PFSK-1 (cell line): ENCODE measurements at regions not wholly inside any gene's neighbourhood (a gene's known extent, or its start where the extent isn't known, plus 50 kb on each side); places are given as distances from the start of the nearest gene placed in this dataset.

Source experiments
- FOXP2 ChIP-seq: optimal IDR thresholded peaks from 2 replicates; pipeline ENCODE3; 2011; ENCODE audit warnings: borderline replicate concordance, control low read depth, inconsistent platforms; ENCODE audit not compliant: insufficient read depth; ENCODE audit errors: extremely low read length, extremely low read depth
- POLR2AphosphoS5 ChIP-seq: IDR thresholded peaks from 2 replicates; pipeline ENCODE4 v1.6.1; 2012; ENCODE audit warnings: low read depth, mild to moderate bottlenecking, control low read depth, low read length, moderate library complexity
- SIN3A ChIP-seq: IDR thresholded peaks from 2 replicates; pipeline ENCODE4 v1.6.1; 2012; ENCODE audit warnings: mild to moderate bottlenecking, low read length, moderate library complexity, borderline replicate concordance; ENCODE audit not compliant: insufficient read depth
- TAF1 ChIP-seq: IDR thresholded peaks from 2 replicates; pipeline ENCODE4 v1.6.1; 2012; ENCODE audit warnings: low read length, control low read depth, borderline replicate concordance; ENCODE audit not compliant: insufficient read depth
- TF ChIP-seq, protein P1 (sequence below), 2 experiments: IDR thresholded peaks; 2 replicates each; pipeline versions ENCODE4 v1.6.1 to v1.8.0; 2011 to 2012; ENCODE audit warnings: low read depth in 2 of 2, low read length in 2 of 2, control low read depth in 1 of 2, inconsistent platforms in 1 of 2, mild to moderate bottlenecking in 1 of 2, moderate library complexity in 1 of 2; ENCODE audit not compliant: insufficient read depth in 1 of 2

DNA sequence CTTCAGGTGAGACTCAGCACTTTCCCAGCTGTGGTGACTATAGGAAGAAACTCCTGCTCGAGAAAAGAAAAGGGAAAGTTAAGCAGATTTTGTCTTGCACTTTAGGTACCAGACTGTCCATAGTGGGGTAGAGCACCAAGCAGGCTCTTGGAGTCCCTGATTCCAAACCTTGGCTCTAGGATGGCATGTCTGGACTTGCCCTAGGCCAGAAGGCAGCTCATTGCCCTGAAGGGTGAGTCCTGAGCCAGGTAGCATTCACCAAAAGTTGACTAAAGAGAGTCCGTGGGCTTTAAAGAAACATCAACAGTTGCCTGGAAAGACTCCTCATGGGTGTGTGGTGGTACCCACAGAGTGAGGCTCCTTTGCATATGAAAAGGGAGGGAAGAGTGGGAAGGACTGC, 145.2 kb upstream of the SNX7 start:
- no peak for TF ChIP-seq POLR2AphosphoS5
- TF ChIP-seq, protein P1, sequence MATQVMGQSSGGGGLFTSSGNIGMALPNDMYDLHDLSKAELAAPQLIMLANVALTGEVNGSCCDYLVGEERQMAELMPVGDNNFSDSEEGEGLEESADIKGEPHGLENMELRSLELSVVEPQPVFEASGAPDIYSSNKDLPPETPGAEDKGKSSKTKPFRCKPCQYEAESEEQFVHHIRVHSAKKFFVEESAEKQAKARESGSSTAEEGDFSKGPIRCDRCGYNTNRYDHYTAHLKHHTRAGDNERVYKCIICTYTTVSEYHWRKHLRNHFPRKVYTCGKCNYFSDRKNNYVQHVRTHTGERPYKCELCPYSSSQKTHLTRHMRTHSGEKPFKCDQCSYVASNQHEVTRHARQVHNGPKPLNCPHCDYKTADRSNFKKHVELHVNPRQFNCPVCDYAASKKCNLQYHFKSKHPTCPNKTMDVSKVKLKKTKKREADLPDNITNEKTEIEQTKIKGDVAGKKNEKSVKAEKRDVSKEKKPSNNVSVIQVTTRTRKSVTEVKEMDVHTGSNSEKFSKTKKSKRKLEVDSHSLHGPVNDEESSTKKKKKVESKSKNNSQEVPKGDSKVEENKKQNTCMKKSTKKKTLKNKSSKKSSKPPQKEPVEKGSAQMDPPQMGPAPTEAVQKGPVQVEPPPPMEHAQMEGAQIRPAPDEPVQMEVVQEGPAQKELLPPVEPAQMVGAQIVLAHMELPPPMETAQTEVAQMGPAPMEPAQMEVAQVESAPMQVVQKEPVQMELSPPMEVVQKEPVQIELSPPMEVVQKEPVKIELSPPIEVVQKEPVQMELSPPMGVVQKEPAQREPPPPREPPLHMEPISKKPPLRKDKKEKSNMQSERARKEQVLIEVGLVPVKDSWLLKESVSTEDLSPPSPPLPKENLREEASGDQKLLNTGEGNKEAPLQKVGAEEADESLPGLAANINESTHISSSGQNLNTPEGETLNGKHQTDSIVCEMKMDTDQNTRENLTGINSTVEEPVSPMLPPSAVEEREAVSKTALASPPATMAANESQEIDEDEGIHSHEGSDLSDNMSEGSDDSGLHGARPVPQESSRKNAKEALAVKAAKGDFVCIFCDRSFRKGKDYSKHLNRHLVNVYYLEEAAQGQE (IDR thresholded peaks at IDR 0.05; ENCODE audit: insufficient read depth in 1 of 2, low read depth in 2 of 2, low read length in 2 of 2) = no peak
- no peak for TF ChIP-seq FOXP2
- TF ChIP-seq TAF1 = no peak
- TF ChIP-seq SIN3A = no peak

DNA sequence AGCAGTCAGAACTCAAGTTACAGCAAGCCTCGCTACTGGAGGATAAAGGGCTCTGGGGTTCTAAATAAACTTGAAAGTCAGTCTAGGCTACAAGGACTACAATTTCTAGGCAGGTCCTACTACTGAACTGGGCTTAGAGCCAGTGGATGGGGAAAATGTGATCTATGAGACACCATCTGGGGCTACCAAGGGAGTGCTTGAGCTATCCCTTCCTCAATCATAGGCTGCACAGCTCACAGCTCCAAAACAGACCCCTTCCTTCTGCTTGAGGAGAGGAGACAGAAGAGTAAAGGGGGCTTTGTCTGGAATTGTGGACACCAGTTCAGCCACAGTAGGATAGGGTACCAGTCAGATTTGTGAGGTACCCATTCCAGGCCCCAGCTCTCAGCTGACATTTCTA, 145.8 kb upstream of the SNX7 start:
- TF ChIP-seq, protein P1 (IDR thresholded peaks at IDR 0.05; ENCODE audit: insufficient read depth in 1 of 2, low read depth in 2 of 2, low read length in 2 of 2) = no peak
- TF ChIP-seq FOXP2 (no peak), TAF1 (no peak), SIN3A (no peak), POLR2AphosphoS5 (no peak)

DNA sequence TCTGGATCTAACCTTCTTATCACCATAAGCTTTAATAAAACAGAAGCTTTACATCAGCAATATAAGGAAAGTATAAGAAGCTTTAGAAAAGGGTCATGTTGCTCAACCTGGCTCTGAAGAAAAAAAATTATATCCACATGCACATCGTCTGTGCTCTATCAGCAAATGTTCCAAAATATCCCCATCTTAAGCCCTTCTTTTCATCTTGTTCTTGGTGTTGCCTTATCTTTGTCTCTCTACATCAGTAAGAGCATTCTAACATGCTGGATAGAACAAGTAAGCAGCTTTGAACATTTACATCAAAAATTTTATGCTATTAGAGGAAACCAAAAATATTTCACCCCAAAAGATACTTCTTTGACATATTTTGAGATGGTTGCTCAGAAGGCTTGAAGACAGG, 157.8 kb upstream of the SNX7 start:
- TF ChIP-seq, protein P1 (IDR thresholded peaks at IDR 0.05; ENCODE audit: insufficient read depth in 1 of 2, low read depth in 2 of 2, low read length in 2 of 2) = no peak
- no peak for TF ChIP-seq POLR2AphosphoS5
- TF ChIP-seq SIN3A = no peak
- TF ChIP-seq FOXP2 = no peak
- TF ChIP-seq TAF1 = no peak

DNA sequence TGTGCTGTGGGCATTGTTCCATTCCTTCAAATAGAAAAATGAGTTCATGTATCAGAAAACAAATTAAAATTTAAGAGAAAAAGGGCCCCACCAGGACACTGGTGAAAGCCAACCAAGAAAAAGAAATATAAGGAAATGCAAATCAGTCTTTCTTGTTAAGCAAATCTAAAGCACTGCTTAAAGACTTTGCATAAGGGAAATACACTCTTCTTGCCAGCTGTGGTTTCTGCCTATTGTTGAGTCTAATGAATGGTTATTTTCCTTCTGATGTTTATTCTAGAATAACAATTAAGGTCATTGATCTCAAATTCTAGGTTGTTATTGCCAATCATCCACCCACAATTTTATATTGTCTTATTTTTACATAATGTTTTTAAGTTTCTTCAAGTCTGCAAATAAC, 158.6 kb upstream of the SNX7 start:
- TF ChIP-seq POLR2AphosphoS5 (no peak), SIN3A (no peak), FOXP2 (no peak), TAF1 (no peak)
- TF ChIP-seq, protein P1 (IDR thresholded peaks at IDR 0.05; ENCODE audit: insufficient read depth in 1 of 2, low read depth in 2 of 2, low read length in 2 of 2) = no peak

DNA sequence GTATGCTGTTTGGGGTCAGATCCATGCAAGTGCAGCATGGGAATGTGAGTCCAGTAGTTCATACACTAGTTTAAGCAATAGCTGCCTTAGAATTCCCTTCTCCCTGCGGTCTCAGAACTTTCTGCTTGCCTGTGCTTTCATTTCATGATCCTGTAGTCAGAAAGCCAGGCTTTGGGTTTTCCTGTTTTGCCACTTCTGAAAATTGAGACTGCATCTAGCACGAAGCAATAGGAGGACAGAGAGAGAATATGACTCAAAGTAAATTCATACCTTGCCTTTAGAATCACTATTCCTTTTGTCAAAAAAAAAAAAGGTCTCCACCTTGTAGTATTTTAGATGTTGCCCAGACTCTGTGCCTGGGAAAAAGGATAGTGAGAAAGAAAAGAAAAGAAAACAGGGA, 161.2 kb upstream of the SNX7 start:
- no peak for TF ChIP-seq SIN3A
- no peak for TF ChIP-seq TAF1
- TF ChIP-seq POLR2AphosphoS5 = no peak
- TF ChIP-seq, protein P1 (IDR thresholded peaks at IDR 0.05; ENCODE audit: insufficient read depth in 1 of 2, low read depth in 2 of 2, low read length in 2 of 2) = no peak
- no peak for TF ChIP-seq FOXP2
